ENCODE measurements at regions not wholly inside any gene's neighbourhood (a gene's known extent, or its start where the extent isn't known, plus 50 kb on each side); places are given as distances from the start of the nearest gene placed in this dataset.
"Not testable (repeated sequence)": the region's sequence is repeated elsewhere in the genome, so short reads cannot be mapped to it uniquely, and the experiment has no call there.

DNA sequence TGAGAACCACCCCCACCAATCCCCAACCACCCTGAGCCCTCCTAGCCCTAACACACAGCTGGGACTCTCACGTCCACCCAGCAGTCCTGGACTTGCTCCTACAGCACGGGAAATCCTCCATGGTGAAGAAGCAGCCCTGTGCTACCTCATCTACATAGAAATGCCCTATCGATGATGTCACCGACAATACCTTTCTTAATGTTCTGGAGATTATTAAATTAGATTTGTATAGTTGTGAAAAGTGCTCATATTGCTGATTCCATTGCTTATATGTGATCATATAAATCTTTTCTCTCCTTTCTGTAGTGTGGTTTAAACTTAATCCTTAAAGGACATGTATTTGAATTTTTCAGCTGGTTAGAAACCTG, 97.1 kb downstream of the PPIAL4G start:
- not testable (repeated sequence) for DNase-seq, ATAC-seq

DNA sequence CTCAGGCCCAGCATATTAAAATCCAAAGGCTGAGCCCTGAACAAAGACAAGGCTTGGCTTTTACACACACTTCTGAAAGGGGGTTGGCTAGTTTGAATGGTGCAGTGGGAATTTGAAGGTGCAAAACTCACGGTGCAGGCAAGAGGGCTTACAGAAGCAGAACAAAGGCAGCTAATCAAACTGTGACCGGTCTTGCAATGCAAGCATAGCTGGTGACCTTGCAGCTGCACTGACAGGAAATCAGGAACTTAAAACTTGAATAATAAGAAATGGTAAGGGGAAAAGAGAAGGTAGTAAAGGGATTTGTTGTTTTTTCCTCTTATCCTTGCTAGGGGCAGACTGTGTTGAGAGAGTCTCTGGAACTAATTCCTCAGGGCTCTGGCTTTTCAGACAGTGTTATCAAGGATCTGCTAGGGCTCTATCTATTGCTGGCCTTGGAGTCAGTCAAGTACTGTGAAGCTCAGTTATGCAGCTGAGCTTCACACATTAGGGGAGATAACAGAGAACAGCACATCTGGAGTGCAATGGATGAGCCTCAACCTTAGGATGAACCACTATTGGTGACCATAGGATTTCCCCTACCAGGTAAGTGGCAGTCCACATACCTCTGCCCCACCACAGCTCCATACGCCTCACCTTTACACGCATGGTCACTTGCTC, 97.6 kb downstream of the PPIAL4G start:
- no peak for DNase-seq

DNA sequence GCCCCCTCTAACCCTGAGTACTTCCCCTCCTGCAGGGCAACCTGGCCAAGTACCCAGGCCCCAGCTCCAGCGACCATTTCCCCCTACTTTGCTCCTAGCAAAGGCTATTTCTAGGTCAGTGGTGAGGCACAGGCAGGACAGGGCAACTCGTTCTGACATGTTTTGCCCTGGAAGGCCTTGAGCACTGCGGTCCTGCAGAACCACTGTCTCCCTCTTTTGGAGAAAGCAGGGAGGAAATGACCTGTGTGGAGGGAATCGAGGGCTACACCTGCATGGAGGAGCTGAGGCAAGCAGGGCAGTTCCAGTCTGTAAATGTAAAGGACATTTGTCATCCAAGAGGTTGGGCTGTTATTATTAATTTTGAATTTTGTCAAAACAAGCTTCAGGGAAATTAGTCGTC, 99.1 kb downstream of the PPIAL4G start:
- DNase-seq (no peak), ATAC-seq (no peak)

More for the DNA sequence above, 97.6 kb downstream of the PPIAL4G start:
- ATAC-seq = no peak

DNA sequence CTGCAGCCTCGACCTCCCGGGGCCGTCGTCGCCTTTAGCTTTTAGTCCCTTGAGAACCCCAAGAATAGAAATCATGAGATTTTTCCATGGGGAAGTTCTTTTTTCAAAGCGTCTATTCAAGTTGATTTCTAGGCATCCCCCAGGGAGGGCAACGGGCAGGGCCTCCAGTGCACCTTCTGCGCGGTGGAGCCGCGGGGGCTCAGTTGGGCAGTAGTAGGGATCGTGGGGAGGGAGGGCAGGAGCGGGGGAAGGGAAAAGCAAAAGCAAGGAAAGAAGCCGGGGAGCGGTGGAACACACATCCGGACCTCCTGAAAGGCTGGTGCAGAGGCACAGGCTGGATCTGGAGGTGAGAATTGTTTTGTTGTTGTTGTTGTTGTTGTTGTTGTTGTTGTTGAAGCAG, 103.4 kb downstream of the PPIAL4G start:
- no peak for DNase-seq
- no peak for ATAC-seq

DNA sequence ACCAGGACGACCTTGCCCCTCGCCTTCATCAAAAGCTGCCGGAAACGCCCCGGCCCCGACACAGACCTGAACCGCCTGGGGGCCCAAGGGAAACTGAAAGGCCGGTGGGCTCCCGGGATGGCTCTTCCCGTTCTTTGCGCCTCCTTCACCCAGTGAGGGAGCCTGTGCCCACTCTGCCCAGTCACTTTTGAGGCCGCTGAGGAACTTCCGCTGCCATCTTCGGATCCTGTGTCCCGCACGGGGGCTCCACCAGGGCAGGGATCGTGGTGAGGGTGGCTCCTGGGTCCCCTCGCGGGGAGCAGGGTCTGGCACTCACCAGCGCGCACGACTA, 104.0 kb downstream of the PPIAL4G start:
- ATAC-seq (no peak), DNase-seq (no peak)

DNA sequence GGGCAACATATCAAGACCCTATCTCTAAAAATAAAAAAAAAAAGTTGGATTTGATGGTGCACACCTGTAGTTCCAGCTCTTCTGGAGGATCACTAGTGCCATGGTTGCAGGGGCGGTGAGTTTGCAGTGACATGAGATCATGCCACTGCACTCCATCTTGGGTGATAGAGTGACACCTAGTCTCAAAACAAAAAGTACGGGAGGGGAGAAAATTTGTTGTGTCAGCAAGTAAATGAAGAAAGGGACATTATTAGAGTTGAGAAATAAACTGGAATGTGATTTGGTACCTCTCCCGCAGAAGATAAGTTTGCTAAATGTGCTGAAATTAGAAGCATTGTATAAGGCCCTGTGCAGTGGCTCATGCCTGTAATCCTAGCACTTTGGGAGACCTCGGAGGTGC, 105.1 kb downstream of the PPIAL4G start:
- not testable (repeated sequence) for ATAC-seq, DNase-seq

DNA sequence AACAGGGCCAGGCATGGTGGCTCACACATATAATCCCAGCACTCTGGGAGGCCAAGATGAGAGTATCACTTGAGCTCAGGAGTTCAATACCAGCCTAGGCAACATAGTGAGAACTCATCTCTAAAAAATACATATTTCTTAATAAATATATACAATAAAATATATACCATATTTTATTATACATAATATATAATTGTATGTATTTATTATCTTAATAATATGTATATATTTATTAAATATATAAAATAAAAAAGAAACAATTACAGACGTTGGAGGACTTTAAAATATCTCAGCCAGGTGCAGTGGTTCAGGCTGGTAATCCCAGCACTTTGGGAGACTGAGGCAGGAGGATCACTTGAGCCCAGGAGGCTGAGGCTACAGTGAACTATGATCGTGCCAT, 106.1 kb downstream of the PPIAL4G start:
- DNase-seq, ATAC-seq: not testable (repeated sequence)

DNA sequence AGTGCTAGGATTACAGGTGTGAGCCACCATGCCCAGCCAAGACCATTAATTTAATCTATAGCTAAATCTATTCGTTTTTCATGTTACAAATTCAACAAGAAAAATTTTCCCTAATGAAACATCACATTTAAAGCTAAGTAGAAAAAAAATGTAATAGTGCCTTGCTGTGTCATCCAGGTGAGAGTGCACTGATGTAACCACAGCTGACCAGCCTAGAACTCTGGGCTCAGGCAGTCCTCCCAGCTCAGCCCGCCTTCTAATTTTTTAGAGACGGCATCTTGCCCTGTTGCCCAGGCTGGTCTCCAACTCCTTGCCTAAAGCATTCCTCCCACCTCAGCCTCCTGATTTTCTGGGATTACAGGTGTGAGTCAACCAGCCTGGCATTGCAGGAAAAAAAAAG, 109.0 kb downstream of the PPIAL4G start:
- DNase-seq (no peak), ATAC-seq (no peak)

DNA sequence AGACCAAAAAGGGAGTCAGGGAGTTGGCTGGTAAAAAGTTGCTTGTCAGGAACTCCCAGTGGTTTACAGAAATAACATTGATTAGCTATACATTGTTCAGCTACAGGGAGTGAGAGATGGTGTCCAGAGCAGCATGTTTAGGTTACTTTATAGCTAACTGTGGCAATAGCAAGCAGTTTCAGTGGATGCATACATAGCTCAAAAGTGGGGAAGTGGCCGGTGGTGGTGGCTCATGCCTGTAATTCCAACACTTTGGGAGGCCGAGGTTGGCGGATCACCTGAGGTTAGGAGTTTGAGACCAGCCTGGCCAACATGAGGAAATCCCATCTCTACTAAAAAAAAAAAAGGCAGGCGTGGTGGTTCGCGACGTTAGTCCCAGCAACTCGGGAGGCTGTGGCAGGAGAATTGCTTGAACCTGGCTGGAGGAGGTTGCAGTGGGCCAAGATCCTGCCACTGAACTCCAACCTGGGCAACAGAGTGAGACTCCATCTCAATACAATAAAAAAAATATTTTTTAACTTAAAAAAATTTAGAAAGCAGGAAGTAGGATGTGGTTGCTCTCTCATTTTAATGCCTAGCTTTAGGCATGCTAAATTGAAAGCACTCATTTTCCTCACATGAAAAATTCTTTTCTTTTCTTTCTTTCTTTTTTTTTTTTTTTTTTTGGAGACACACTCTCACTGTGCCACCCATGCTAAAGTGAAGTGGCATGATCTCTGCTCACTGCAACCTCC, 109.7 kb downstream of the PPIAL4G start:
- ATAC-seq = no peak
- DNase-seq = no peak

DNA sequence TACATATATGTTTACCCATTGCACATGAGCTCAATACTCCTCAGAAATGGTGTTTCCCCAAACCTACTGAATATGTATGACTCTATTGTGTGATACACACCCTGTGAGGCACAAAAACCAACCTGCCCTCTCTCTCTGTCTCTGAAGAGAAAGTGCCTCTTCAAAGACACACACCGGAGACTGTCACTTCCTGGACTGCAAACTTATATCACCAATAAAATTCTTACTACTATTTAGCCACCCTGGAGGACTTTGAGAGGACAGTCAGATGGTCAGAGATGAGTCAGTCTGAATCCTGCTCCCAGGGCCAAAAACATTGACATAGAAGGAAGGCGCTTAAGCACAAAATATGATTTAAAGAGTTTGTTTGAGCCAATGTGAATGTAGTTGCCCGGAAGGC, 110.4 kb downstream of the PPIAL4G start:
- ATAC-seq = peak; percentile 77
- DNase-seq = peak; percentile 27

DNA sequence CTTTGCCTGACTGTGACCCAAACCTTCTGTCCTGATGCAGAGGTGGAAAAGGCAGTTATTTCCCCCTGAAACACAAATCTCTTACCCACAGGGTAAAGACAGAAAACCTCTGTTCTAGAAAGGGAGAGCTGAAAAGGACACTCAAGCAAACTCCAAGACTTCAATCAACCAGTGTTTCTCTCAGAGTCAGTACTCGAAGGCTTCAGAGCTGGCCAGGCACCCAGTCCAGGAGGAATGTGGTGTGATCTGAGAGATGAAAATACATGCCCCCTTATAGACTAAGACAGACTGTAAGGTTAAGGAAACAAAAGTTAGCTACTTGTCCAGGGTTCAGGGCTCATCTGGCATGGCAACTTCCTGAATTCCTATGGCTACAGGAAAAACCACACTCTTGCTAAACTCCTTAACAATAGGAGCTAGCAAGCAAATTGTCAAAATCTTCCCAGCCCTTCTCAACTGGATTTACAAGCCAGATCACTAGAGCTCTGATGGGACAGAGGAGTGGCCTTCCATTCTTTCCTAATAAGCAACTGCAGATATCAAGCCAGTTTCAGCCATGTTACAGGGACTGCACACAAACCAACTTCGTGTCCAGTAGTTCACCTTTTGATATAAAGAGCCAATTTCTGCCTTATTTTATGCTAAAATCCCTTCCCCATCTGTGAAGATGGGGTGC, 110.9 kb downstream of the PPIAL4G start:
- DNase-seq, ATAC-seq: not testable (repeated sequence)

DNA sequence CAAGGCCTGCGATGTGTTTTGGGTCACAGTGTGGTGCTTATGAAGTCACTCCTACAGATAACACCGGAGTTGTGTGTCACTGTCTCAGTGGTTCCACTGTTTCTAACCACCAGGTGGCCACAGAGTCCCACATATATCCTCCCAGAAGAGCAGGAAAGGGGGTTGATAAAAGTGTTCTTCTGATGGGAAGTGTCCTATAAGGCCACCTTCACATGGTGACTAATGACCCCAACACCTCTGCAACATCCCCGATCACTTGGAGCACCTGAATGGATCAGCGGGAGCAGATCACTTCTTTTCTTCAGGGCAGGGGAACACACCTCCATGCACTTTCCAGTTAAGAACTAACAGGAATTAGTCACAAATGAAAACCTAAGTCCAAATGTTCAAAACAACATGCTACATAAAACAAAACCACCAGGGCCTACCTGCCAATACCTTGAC, 111.5 kb downstream of the PPIAL4G start:
- ATAC-seq (peak; percentile 90), DNase-seq (peak; percentile 66)

DNA sequence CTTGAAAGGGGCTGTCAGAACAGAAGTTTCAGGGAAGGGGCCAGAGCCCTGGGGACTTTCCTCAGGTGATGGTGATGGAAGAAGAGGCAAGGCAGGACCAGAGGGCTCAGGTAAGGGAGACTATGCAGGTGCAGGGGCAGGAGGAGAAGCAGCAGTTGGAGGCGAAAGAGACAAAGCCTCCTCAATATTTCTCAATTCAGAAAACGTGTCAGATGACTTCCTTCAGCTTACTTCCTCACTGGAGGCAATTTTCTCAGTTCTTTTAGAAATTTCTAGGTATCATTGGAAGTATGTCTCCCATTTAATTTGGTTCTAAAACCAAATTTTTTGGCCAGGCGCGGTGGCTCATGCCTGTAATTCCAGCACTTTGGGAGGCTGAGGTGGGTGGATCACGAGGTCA, 112.4 kb downstream of the PPIAL4G start:
- not testable (repeated sequence) for ATAC-seq, DNase-seq

DNA sequence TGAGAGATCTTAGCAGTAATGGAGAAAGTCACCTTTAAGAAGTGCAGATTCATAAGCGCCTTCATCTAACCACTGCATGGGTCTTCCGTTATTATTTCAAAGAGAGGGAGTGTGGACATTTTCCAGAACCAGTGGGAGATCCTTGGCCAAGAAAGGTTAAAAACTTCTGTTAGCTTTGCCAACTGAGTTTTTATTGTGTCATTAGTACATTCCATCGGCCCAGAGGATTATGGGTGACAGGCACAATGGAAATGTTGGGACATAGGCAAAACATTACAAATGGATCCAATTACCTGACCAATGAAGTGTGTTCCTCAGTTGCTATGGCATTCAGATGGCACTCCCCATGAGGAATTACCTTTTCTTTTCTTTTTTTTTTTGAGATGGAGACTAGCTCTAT, 115.5 kb downstream of the PPIAL4G start:
- ATAC-seq = no peak
- DNase-seq = no peak

DNA sequence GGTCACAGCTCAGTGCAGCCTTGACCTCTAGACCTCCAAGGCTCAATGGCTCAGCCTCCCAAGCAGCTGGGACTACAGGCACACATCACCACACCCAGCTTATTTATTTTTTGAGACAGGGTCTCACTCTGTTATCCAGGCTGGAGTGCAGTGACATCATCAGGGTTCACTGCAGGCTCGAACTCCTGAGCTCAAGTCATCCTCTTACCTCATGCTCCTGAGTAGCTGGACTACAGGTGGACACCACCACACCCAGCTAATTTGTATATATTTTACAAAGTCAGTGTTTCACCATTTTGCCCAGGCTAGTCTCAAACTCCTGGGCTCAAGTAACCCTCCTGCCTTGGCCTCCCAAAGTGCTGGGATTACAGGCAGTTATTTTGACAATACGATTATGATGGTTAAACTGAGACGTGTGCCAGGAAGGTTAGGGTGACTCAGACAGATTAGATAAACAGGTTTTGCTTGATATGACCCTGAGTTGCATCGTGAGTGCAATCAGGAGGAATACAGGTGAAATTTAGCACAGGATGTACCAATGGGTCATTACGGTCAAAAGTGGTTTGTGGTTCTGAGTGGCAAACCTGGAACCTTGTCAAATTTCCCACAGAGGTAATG, 116.9 kb downstream of the PPIAL4G start:
- not testable (repeated sequence) for DNase-seq, ATAC-seq

DNA sequence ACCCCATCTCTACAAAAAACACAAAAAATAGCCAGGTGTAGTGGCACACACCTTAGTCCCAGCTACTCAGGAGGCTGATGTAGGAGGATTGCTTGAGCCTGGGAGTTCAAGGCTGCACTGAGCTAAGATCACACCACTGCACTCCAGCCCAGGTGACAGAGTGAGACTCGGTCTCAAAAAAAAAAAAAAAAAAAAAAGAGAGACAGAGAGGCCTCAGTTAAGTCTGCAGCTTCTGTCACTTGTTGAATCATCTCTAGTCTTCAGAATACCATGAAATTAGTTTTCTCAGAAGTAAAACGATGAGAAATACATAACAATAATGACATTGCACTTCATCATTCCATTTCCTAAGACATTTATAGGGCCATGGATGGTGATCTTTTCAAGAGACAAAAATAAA, 118.0 kb downstream of the PPIAL4G start:
- not testable (repeated sequence) for ATAC-seq, DNase-seq

DNA sequence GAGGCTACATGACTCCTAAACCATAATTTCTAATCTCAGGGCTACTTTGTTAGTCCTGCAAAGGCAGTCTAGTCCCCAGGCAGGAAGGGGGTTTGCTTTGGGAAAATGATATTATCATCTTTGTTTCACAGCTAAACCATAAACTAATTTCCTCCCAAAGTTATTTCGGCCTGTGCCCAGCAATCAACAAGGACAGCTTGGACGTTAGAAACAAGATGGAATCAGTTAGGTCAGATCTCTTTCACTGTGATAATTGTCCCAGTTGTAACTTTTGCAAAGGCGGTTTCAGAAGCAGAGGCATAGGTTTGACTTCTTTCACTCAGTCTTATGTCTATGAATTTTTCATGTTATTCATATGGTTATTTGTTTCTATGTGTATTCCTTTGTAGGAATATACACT, 119.1 kb downstream of the PPIAL4G start:
- not testable (repeated sequence) for DNase-seq

DNA sequence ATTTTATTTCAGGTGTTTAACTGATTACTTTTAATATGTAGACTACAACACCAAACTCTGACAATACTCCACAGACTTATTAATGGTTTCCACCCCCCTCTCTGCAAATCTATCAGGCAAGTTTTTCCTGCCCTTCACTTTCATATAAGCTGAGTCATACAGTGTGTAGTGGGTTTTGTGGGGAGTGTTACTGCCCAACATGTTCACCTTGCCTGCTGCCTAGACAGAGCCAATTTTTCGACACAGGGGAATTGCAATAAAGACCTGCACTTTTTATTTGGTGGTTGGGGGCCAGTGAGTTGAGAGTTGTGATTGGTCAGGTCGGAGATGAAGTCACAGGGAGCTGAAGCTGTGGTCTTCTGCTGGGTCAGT, 119.7 kb downstream of the PPIAL4G start:
- no peak for DNase-seq
- ATAC-seq = peak; percentile 64

More for the DNA sequence above, 119.1 kb downstream of the PPIAL4G start:
- not testable (repeated sequence) for ATAC-seq

DNA sequence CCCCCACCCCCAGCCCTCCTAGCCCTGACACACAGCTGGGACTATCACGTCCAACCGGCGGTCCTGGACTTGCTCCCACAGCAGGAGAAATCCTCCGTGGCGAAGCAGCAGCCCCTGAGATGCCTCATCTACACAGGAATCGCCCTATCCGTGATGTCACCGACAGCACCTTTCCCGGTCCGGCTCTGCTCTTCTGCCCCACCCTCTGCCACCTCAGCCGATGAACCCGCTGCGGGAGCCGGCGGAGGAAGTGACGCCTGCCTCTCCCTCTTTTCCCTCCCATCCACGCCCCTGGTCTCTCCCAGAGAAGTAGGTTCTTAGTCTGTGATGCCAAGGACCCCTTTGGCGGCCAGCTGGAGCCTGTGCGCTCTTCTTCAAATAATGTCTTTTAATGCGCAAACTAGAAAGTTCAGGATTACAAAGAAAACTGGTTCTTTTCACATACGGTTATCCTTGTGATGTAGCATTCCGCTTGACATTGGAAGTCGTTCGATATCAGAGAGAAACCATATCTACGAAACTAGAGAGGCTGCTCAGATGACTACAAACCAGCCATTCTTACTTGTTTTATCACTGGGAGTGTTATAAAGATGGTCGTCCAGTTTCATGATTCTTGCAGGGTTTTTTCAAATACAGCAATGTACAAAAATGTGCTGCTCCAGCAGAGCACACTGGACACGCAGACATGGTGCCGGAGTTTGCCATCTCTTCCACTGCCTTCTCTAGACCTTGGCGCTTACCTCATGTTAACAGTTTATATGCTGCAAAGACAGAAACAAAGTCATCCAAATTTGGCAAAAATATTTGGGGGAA, 120.3 kb downstream of the PPIAL4G start:
- peak; percentile 72 for ATAC-seq
- DNase-seq = peak; percentile 63

DNA sequence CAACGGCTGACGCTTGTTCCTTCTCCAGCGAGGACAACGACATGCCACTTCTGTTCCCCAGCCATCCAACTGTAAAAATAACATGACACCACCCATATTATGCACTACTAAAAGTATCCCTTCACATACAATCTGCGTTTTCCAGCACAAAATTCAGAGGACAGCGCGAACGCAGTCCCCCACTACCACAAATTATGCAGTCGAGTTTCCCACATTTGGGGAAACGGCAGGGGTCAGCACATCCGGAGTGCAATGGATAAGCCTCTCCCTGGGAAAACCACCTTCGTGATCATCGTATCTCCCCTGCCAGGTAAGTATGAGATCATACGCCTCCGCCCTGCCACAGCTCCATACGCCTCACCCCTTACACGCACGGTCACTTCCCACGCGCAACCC, 120.9 kb downstream of the PPIAL4G start:
- ATAC-seq = peak; percentile 78
- DNase-seq = peak; percentile 47

DNA sequence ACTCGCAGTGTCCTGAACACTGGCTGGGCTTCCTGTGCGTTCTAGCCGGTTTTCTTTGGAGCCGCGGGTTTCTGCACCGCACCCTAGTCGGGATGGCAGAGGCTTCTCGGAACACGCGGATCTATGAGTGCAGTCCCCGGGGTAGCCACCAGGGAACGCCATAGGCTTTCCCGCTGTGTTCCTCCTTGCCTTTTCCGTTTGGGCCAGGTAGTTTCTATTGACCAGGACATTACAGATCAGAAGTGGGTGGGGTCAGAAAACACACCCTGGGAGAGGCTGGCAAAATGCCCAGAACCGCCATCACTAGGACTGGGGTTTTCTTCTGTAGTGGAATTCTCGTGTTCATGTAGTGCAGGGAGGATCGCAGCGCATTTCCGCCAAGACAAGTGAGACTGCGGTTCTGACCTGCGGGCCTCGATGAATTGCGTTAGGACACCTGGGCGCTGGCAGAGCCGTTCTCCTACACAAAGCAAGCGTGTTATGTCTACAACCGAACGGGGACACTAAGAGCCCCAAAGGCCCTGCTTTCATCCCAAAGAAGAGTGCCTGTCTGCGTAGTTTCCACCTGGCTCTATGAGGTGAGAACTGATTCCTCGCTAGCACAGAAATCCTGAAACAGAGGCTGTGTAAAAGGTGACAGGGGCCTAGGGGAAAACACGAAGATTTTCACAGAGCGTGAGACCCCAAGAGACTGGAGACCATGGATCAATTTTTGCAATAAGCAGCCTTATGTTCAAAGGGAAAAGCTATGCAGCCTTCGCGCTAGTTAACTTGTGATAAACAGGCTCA, 121.5 kb downstream of the PPIAL4G start:
- DNase-seq = peak; percentile 66
- not testable (repeated sequence) for ATAC-seq

Data from stimulated activated naive CD8-positive, alpha-beta T cell treated with anti-CD3 and anti-CD28 coated beads, Interleukin-15, Interleukin-2, amounts not matched to agents 100 U/mL and 50 U/mL, for 24 hours (primary cell).